ENCODE measurements at regions not wholly inside any gene's neighbourhood (a gene's known extent, or its start where the extent isn't known, plus 50 kb on each side); places are given as distances from the start of the nearest gene placed in this dataset.
"Not testable (repeated sequence)": the region's sequence is repeated elsewhere in the genome, so short reads cannot be mapped to it uniquely, and the experiment has no call there.

GRCh38 chr4:34323549-34324320, 1920.6 kb downstream of the ARAP2 start:
- no peak for DNase-seq (ENCODE audit: insufficient read length, low spot score)
- no peak for FAIRE-seq

GRCh38 chr4:34328939-34329338, 1915.4 kb downstream of the ARAP2 start:
- DNase-seq (ENCODE audit: insufficient read length, low spot score): no peak
- FAIRE-seq: no peak

- FAIRE-seq; DNase-seq (ENCODE audit: insufficient read length, low spot score): not testable (repeated sequence)
Measured at GRCh38 chr4:34335156-34335555, 1909.2 kb downstream of the ARAP2 start.

- not testable (repeated sequence) for FAIRE-seq; DNase-seq (ENCODE audit: insufficient read length, low spot score)
Measured at GRCh38 chr4:34335556-34335955, 1908.8 kb downstream of the ARAP2 start.

- FAIRE-seq (no peak), DNase-seq (ENCODE audit: insufficient read length, low spot score) (no peak)
Measured at GRCh38 chr4:34362654-34363053, 1881.7 kb downstream of the ARAP2 start.

GRCh38 chr4:34363842-34364241, 1880.5 kb downstream of the ARAP2 start:
- DNase-seq (ENCODE audit: insufficient read length, low spot score) (no peak), FAIRE-seq (no peak)

GRCh38 chr4:34365946-34366345, 1878.4 kb downstream of the ARAP2 start:
- DNase-seq (ENCODE audit: insufficient read length, low spot score): no peak
- FAIRE-seq: no peak

GRCh38 chr4:34371676-34372075, 1872.6 kb downstream of the ARAP2 start:
- DNase-seq (ENCODE audit: insufficient read length, low spot score): no peak
- no peak for FAIRE-seq

- DNase-seq (ENCODE audit: insufficient read length, low spot score) (no peak), FAIRE-seq (no peak)
Measured at GRCh38 chr4:34372815-34373214, 1871.5 kb downstream of the ARAP2 start.

- FAIRE-seq: no peak
Measured at GRCh38 chr4:34373456-34373855, 1870.9 kb downstream of the ARAP2 start.

GRCh38 chr4:34412233-34412632, 1832.1 kb downstream of the ARAP2 start:
- no peak for DNase-seq (ENCODE audit: insufficient read length, low spot score)
- no peak for FAIRE-seq

More at GRCh38 chr4:34373456-34373855, 1870.9 kb downstream of the ARAP2 start:
- DNase-seq (ENCODE audit: insufficient read length, low spot score): no peak

- DNase-seq (ENCODE audit: insufficient read length, low spot score) (no peak), FAIRE-seq (no peak)
Measured at GRCh38 chr4:34412911-34413310, 1831.4 kb downstream of the ARAP2 start.

- no peak for DNase-seq (ENCODE audit: insufficient read length, low spot score)
- no peak for FAIRE-seq
Measured at GRCh38 chr4:34417160-34417559, 1827.2 kb downstream of the ARAP2 start.

GRCh38 chr4:34419871-34420270, 1824.4 kb downstream of the ARAP2 start:
- DNase-seq (ENCODE audit: insufficient read length, low spot score) (no peak), FAIRE-seq (no peak)

- no peak for DNase-seq (ENCODE audit: insufficient read length, low spot score)
- no peak for FAIRE-seq
Measured at GRCh38 chr4:34422472-34423175, 1821.7 kb downstream of the ARAP2 start.

- no peak for FAIRE-seq
Measured at GRCh38 chr4:34432706-34433105, 1811.6 kb downstream of the ARAP2 start.

GRCh38 chr4:34434377-34434776, 1809.9 kb downstream of the ARAP2 start:
- not testable (repeated sequence) for FAIRE-seq; DNase-seq (ENCODE audit: insufficient read length, low spot score)

More at GRCh38 chr4:34432706-34433105, 1811.6 kb downstream of the ARAP2 start:
- no peak for DNase-seq (ENCODE audit: insufficient read length, low spot score)

- DNase-seq (ENCODE audit: insufficient read length, low spot score) (no peak), FAIRE-seq (no peak)
Measured at GRCh38 chr4:34464196-34464595, 1780.1 kb downstream of the ARAP2 start.

GRCh38 chr4:34466411-34466810, 1777.9 kb downstream of the ARAP2 start:
- no peak for DNase-seq (ENCODE audit: insufficient read length, low spot score)

GRCh38 chr4:34469516-34469915, 1774.8 kb downstream of the ARAP2 start:
- FAIRE-seq: no peak

More at GRCh38 chr4:34466411-34466810, 1777.9 kb downstream of the ARAP2 start:
- no peak for FAIRE-seq

GRCh38 chr4:34485252-34485651, 1759.1 kb downstream of the ARAP2 start:
- no peak for DNase-seq (ENCODE audit: insufficient read length, low spot score)
- no peak for FAIRE-seq

More at GRCh38 chr4:34469516-34469915, 1774.8 kb downstream of the ARAP2 start:
- DNase-seq (ENCODE audit: insufficient read length, low spot score): no peak

Data from GM19239 (cell line).